RWPE2 (cell line): ENCODE measurements at regions not wholly inside any gene's neighbourhood (a gene's known extent, or its start where the extent isn't known, plus 50 kb on each side); places are given as distances from the start of the nearest gene placed in this dataset.
"Not testable (repeated sequence)": the region's sequence is repeated elsewhere in the genome, so short reads cannot be mapped to it uniquely, and the experiment has no call there.

ENCODE experiments used
- ATAC-seq: fragments of 200-7000 bp; cut with Tn5 transposase; 3 replicates; pipeline ENCODE4 v1.9.1; 2021; ENCODE audit warnings: low read depth
- DNase-seq: peaks from one replicate; pipeline ENCODE4 v3.0.0-alpha.2; 2020; ENCODE audit warnings: low spot score
- H3K27ac ChIP-seq: fragments of 450-650 bp; 2 replicates; pipeline ENCODE4 v1.5.1; 2017; ENCODE audit warnings: mild to moderate bottlenecking; ENCODE audit not compliant: poor library complexity, severe bottlenecking
- H3K27me3 ChIP-seq: fragments of 250-450 bp; sonication (Bioruptor Pico); 2 replicates; pipeline ENCODE4 v1.5.1; 2021; ENCODE audit warnings: mild to moderate bottlenecking, moderate library complexity; ENCODE audit not compliant: insufficient read depth, poor library complexity, severe bottlenecking
- H3K36me3 ChIP-seq: fragments of 250-450 bp; sonication (Bioruptor Pico); 2 replicates; pipeline ENCODE4 v1.5.1; 2020; ENCODE audit warnings: low read depth, mild to moderate bottlenecking, moderate library complexity
- H3K4me1 ChIP-seq: fragments of 250-450 bp; sonication (Bioruptor Pico); 2 replicates; pipeline ENCODE4 v1.5.1; 2021; ENCODE audit warnings: mild to moderate bottlenecking, moderate library complexity; ENCODE audit not compliant: insufficient read depth, poor library complexity, severe bottlenecking
- H3K4me3 ChIP-seq: fragments of 250-450 bp; sonication (Bioruptor Pico); 2 replicates; pipeline ENCODE4 v1.5.1; 2021; ENCODE audit warnings: mild to moderate bottlenecking, moderate library complexity; ENCODE audit not compliant: severe bottlenecking
- H3K9me3 ChIP-seq: fragments of 250-450 bp; sonication (Bioruptor Pico); 2 replicates; pipeline ENCODE4 v1.5.1; 2021; ENCODE audit warnings: mild to moderate bottlenecking, moderate library complexity; ENCODE audit not compliant: severe bottlenecking
- CTCF ChIP-seq: fragments of 450-650 bp; IDR thresholded peaks from one replicate; pipeline ENCODE4 v1.5.1; 2017; ENCODE audit warnings: mild to moderate bottlenecking, moderate library complexity; ENCODE audit not compliant: poor library complexity, severe bottlenecking

- no peak for TF ChIP-seq CTCF
- H3K9me3 ChIP-seq: no peaks in the 10 kb centered on the region
- H3K4me1 ChIP-seq: peaks cover 4% of the 10 kb centered on the region
- no peak for DNase-seq
- H3K4me3 ChIP-seq: no peak overlapping the region
- H3K27ac ChIP-seq: no peak overlapping the region
- no peaks in the 10 kb centered on the region for H3K36me3 ChIP-seq
- no peaks in the 10 kb centered on the region for H3K27me3 ChIP-seq
- peak; percentile 68; the same call in 2 of the 3 replicates for ATAC-seq
These were observed 242.7 kb downstream of the ATXN7L3B start for GRCh38 chr12:74780182-74780849.

GRCh38 chr12:74780850-74781241, 243.2 kb downstream of the ATXN7L3B start:
- H3K27ac ChIP-seq, DNase-seq, H3K4me3 ChIP-seq, H3K36me3 ChIP-seq, H3K27me3 ChIP-seq, ATAC-seq, H3K9me3 ChIP-seq, H3K4me1 ChIP-seq: not testable (repeated sequence)

GRCh38 chr12:74781991-74782485, 244.4 kb downstream of the ATXN7L3B start:
- no peak overlapping the region for H3K27ac ChIP-seq

GRCh38 chr12:74790931-74791330, 253.3 kb downstream of the ATXN7L3B start:
- no peaks in the 10 kb centered on the region for H3K4me1 ChIP-seq
- H3K36me3 ChIP-seq: no peaks in the 10 kb centered on the region
- no peak for TF ChIP-seq CTCF
- no peak overlapping the region for H3K27ac ChIP-seq
- H3K4me3 ChIP-seq: no peak overlapping the region
- DNase-seq: no peak
- no peak for ATAC-seq
- H3K9me3 ChIP-seq: no peaks in the 10 kb centered on the region
- H3K27me3 ChIP-seq: no peaks in the 10 kb centered on the region

More at GRCh38 chr12:74781991-74782485, 244.4 kb downstream of the ATXN7L3B start:
- no peak for TF ChIP-seq CTCF
- H3K4me3 ChIP-seq: no peak overlapping the region
- no peaks in the 10 kb centered on the region for H3K36me3 ChIP-seq
- peaks cover 4% of the 10 kb centered on the region for H3K4me1 ChIP-seq
- DNase-seq (no peak), ATAC-seq (no peak)
- H3K9me3 ChIP-seq: no peaks in the 10 kb centered on the region
- no peaks in the 10 kb centered on the region for H3K27me3 ChIP-seq

- Histone ChIP-seq H3K4me1 (no peaks in the 10 kb centered on the region), H3K4me3 (no peak overlapping the region), H3K36me3 (no peaks in the 10 kb centered on the region), H3K27ac (no peak overlapping the region), H3K27me3 (no peaks in the 10 kb centered on the region), H3K9me3 (no peaks in the 10 kb centered on the region)
- DNase-seq (no peak), ATAC-seq (no peak)
- TF ChIP-seq CTCF: no peak
These were observed 253.7 kb downstream of the ATXN7L3B start for GRCh38 chr12:74791365-74791764.
